ENCODE measurements at regions not wholly inside any gene's neighbourhood (a gene's known extent, or its start where the extent isn't known, plus 50 kb on each side); places are given as distances from the start of the nearest gene placed in this dataset.

DNA sequence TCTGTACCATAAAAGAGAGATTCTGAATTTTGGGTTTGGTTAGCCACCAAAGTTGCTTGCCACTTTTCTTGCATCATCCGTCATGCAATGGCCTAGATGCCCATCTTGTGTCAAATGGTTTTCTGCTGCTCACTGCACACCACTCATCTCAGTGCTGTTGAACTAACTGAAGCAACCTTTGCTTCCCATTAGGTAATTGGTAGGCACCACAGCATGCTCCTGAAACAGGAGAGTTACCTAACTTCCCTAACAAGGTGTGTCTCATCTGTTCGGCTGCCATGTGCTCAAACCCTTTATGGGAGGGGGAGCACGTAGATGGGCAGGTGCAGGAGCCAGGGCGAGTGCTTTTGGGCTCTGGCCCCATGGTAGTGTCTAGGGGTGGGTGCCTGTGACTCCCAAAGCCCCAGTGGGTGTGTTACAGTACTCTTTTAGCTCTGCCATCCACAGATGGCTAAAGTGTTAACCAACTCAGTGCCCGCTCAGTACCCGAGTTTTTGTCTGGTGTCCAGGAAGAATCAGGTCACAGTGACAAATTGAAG is 147.4 kb upstream of the SPACA1 start:
- Histone ChIP-seq H3K27me3 (ENCODE audit: control insufficient read depth, insufficient read depth, low read length) (no peaks in the 10 kb centered on the region), H2AFZ (ENCODE audit: low read length) (no peak overlapping the region), H3K9me3 (ENCODE audit: control insufficient read depth, insufficient read depth, low read depth, low read length) (no peaks in the 10 kb centered on the region), H3K27ac (ENCODE audit: insufficient read depth, low read length) (no peak overlapping the region), H3K4me3 (replicated peaks in 1 of 4; ENCODE audit: control extremely low read depth in 1 of 4, insufficient read depth in 1 of 4, low read depth in 3 of 4, low read length in 4 of 4) (no peak overlapping the region), H3K79me2 (ENCODE audit: control insufficient read depth, insufficient read depth, low read length) (no peaks in the 10 kb centered on the region), H3K36me3 (ENCODE audit: control insufficient read depth, insufficient read depth, low read length) (no peaks in the 10 kb centered on the region), H3K9ac (ENCODE audit: insufficient read depth, low read length) (no peak overlapping the region), H3K4me2 (ENCODE audit: extremely low read depth, insufficient read depth, low read length) (no peak overlapping the region), H4K20me1 (ENCODE audit: control insufficient read depth, extremely low read depth, insufficient read depth, low read length) (no peaks in the 10 kb centered on the region), H3K4me1 (ENCODE audit: control insufficient read depth, extremely low read depth, insufficient read depth, low read length) (no peaks in the 10 kb centered on the region)
- TF ChIP-seq, protein P1, sequence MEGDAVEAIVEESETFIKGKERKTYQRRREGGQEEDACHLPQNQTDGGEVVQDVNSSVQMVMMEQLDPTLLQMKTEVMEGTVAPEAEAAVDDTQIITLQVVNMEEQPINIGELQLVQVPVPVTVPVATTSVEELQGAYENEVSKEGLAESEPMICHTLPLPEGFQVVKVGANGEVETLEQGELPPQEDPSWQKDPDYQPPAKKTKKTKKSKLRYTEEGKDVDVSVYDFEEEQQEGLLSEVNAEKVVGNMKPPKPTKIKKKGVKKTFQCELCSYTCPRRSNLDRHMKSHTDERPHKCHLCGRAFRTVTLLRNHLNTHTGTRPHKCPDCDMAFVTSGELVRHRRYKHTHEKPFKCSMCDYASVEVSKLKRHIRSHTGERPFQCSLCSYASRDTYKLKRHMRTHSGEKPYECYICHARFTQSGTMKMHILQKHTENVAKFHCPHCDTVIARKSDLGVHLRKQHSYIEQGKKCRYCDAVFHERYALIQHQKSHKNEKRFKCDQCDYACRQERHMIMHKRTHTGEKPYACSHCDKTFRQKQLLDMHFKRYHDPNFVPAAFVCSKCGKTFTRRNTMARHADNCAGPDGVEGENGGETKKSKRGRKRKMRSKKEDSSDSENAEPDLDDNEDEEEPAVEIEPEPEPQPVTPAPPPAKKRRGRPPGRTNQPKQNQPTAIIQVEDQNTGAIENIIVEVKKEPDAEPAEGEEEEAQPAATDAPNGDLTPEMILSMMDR (conservative IDR thresholded peaks at IDR 0.05 in 1 of 2, IDR thresholded peaks at IDR 0.05 in 1 of 2; ENCODE audit: low read depth in 1 of 2, low read length in 2 of 2) = no peak
- no peak for TF ChIP-seq EZH2 (IDR thresholded peaks at IDR 0.05; ENCODE audit: low read length, missing control alignments)
- no peak for DNase-seq (ENCODE audit: low read depth in 2 of 2)

DNA sequence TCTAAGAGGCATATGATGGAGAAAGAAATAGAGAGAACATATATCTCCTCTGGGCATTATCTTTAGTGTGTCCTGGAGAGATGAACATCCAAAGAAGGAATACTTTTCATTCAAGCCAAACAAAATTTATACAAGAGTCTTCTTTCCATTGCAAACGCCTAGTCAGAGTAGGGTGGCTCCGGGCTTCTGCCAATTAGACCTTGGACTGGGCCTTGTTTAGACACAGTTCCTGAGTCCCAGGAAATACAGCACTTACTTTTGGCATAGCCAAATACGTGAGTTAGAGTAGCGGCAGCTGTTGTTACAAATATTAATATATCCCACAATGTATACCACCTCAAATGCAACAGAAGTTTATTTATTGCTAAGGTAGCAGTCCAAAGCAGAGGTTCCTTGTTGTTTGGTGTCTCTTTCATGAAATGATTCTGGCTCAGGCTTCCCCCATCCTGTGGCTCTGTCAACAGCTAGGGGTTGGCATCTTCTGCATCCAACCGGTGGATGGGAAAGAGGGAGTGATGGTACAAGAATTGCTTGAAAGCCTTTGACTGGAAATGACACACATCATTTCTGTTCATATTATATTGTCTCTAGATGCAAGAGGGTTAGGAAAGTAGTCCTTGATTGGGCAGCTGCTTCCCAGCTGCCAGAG is 148.0 kb upstream of the SPACA1 start:
- no peak overlapping the region for H3K4me3 ChIP-seq (replicated peaks in 1 of 4; ENCODE audit: control extremely low read depth in 1 of 4, insufficient read depth in 1 of 4, low read depth in 3 of 4, low read length in 4 of 4)
- TF ChIP-seq, protein P1 (conservative IDR thresholded peaks at IDR 0.05 in 1 of 2, IDR thresholded peaks at IDR 0.05 in 1 of 2; ENCODE audit: low read depth in 1 of 2, low read length in 2 of 2) = no peak
- no peak for TF ChIP-seq EZH2 (IDR thresholded peaks at IDR 0.05; ENCODE audit: low read length, missing control alignments)
- H2AFZ ChIP-seq (ENCODE audit: low read length) = no peak overlapping the region
- H3K4me2 ChIP-seq (ENCODE audit: extremely low read depth, insufficient read depth, low read length) = no peak overlapping the region
- H4K20me1 ChIP-seq (ENCODE audit: control insufficient read depth, extremely low read depth, insufficient read depth, low read length) = no peaks in the 10 kb centered on the region
- H3K79me2 ChIP-seq (ENCODE audit: control insufficient read depth, insufficient read depth, low read length) = no peaks in the 10 kb centered on the region
- DNase-seq (ENCODE audit: low read depth in 2 of 2) = no peak
- H3K27me3 ChIP-seq (ENCODE audit: control insufficient read depth, insufficient read depth, low read length) = no peaks in the 10 kb centered on the region
- no peak overlapping the region for H3K9ac ChIP-seq (ENCODE audit: insufficient read depth, low read length)
- H3K36me3 ChIP-seq (ENCODE audit: control insufficient read depth, insufficient read depth, low read length) = no peaks in the 10 kb centered on the region
- no peak overlapping the region for H3K27ac ChIP-seq (ENCODE audit: insufficient read depth, low read length)
- no peaks in the 10 kb centered on the region for H3K4me1 ChIP-seq (ENCODE audit: control insufficient read depth, extremely low read depth, insufficient read depth, low read length)
- H3K9me3 ChIP-seq (ENCODE audit: control insufficient read depth, insufficient read depth, low read depth, low read length) = no peaks in the 10 kb centered on the region

DNA sequence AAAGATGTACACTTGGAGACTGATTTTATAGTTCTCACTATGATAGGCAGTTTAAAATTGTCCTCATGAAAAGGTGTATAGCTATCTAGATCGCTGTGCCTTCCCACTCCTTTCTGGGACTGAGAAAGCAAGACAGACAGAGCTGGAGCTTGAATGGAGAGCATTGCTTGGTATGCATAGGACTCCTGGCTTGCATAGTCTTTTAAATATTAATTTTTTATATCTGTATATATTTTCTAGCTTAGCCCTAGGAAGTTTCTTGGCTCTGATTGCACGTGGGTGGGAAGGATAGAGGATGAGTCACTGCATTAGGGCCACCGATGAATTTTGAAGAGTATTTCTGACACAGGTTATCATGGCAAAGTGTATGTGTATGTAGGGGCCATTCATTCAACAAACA is 150.0 kb upstream of the SPACA1 start:
- DNase-seq (ENCODE audit: low read depth in 2 of 2) = peak; percentile 17 to 54
- no peaks in the 10 kb centered on the region for H4K20me1 ChIP-seq (ENCODE audit: control insufficient read depth, extremely low read depth, insufficient read depth, low read length)
- no peak overlapping the region for H3K9ac ChIP-seq (ENCODE audit: insufficient read depth, low read length)
- no peak overlapping the region for H3K27ac ChIP-seq (ENCODE audit: insufficient read depth, low read length)
- no peaks in the 10 kb centered on the region for H3K79me2 ChIP-seq (ENCODE audit: control insufficient read depth, insufficient read depth, low read length)
- TF ChIP-seq, protein P1 (conservative IDR thresholded peaks at IDR 0.05 in 1 of 2, IDR thresholded peaks at IDR 0.05 in 1 of 2; ENCODE audit: low read depth in 1 of 2, low read length in 2 of 2) = no peak
- no peak for TF ChIP-seq EZH2 (IDR thresholded peaks at IDR 0.05; ENCODE audit: low read length, missing control alignments)
- H2AFZ ChIP-seq (ENCODE audit: low read length) = no peak overlapping the region
- H3K36me3 ChIP-seq (ENCODE audit: control insufficient read depth, insufficient read depth, low read length) = no peaks in the 10 kb centered on the region
- no peaks in the 10 kb centered on the region for H3K27me3 ChIP-seq (ENCODE audit: control insufficient read depth, insufficient read depth, low read length)
- H3K9me3 ChIP-seq (ENCODE audit: control insufficient read depth, insufficient read depth, low read depth, low read length) = no peaks in the 10 kb centered on the region
- no peaks in the 10 kb centered on the region for H3K4me1 ChIP-seq (ENCODE audit: control insufficient read depth, extremely low read depth, insufficient read depth, low read length)
- H3K4me3 ChIP-seq (replicated peaks in 1 of 4; ENCODE audit: control extremely low read depth in 1 of 4, insufficient read depth in 1 of 4, low read depth in 3 of 4, low read length in 4 of 4) = no peak overlapping the region
- no peak overlapping the region for H3K4me2 ChIP-seq (ENCODE audit: extremely low read depth, insufficient read depth, low read length)
